ENCODE measurements at regions not wholly inside any gene's neighbourhood (a gene's known extent, or its start where the extent isn't known, plus 50 kb on each side); places are given as distances from the start of the nearest gene placed in this dataset.
A peak's percentile ranks its signal among the peaks of the same experiment; 100 is the strongest.

DNA sequence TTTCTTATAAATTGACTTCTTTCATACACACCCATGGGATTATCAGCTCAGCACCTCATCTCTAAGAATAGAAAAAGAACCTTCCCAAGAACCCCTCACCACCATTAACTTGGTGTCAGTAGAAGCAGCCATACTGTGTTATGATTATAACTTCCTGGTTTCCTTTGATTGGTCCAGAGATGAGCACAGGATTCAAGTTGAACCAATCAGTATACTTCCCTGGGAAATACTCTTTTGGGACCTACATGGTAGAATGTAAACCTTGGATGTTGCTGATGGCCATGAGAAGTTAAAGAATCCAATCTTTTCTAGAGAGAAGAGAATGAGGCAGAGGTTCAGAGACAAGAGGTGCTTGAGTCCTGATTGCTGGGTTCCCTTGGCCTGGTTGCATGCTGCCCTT, 190.8 kb downstream of the BMP7 start:
- no peak for DNase-seq (ENCODE audit: low read depth in 2 of 3, low spot score in 2 of 3)

DNA sequence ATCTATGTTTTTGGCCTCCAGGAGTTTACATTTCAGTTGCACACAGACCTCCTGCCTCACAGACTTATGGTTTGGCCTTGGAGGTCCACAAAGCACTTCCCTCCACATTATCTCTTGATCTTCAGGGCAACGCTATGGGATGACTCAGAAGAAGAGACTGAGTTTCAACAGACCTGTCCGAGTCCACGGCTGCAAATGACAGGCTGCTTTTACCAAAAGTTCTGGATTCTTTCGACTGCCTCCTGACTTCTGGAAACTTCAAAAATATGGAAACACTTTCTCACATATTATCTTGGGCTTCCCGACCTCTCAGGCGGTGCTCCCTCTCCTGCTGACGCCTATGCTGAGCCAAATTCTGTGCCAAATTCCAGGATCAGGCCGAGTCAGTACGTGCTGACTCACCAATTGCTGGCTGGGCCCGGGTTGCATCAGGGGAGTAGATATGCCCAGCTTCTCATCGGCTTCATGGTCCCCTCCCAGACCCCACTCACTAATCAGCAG, 190.2 kb downstream of the BMP7 start:
- DNase-seq (ENCODE audit: low read depth in 2 of 3, low spot score in 2 of 3), result no peak

DNA sequence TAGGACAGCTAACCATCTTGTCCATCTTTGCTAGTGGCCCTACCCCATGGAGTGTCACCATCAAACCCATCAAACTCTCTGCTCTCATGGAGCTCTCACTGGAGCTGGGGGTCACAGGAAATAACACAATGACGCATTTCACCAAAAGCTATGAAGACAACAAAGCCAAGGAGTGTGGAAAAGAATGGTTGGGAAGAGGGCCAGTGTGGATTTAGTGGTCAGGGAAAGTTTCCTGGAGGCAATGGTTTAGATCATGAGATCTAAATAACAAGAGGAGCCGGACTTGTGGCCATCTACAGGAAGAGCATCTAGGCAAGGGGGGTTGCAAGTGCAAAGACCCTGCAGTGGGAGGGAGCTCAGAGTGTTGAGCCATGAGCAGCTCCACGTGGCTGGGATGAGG, 189.5 kb downstream of the BMP7 start:
- no peak for DNase-seq (ENCODE audit: low read depth in 2 of 3, low spot score in 2 of 3)

DNA sequence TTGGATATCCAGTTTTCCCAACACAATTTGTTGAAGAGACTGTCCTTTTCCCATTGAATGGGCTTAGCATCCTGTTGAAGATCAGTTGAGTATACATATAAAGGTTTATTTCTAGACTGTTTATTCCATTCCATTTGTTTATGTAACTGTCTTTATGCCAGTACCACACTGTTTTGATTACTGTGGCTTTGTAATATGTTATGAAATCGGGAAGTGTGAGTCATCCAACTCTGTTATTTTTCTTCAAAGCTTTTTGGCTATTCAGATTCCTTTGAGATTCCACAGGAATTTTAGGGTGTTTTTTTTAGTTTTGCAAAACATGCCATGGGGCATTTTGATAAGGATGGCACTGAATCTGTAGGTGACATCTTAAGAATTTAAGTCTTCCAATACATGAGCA, 188.3 kb downstream of the BMP7 start:
- no peak for DNase-seq (ENCODE audit: low read depth in 2 of 3, low spot score in 2 of 3)

DNA sequence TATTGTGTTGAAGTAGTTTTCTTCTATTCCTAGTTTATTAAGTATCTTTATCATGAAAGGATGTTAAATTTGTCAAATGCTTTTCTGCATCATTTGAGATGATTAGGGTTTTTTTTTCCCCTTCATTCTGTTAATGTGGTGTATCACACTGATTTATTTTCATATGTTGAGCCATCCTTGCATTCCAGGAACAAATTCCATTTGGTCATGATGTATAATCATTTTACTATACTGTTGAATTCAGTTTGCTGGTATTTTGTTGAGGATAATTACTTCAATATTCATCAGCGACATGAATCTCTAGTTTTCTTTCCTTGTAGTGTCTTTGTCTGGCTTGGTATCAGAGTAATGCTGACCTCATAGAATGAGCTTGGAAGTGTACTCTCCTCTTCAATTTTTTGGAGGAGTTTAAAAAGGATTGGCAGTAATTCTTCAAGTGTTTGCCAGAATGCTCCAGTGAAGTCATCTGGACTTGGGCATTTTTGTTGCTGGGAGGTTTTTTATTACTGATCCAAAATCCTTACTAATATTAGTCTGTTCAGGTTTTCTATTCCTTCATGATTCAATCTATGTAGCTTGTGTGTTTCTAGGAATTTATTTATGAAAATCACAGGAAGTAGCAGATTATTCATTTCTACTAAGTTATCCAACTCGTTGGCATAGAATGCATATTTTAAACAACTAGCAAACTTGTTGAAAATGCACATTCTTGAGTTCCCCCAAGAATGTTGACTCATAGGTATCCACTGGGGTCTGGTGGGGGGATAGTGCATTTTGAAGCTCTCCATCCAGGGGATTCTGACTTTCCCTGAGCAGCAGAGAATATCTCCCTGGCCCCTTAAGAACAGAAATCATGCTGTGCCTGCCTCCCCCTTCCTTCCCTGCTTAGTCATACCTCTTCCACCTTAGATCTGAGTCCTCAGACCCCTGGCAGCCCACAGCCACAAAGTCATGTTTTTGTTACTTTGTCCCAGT, 187.1 kb downstream of the BMP7 start:
- DNase-seq (ENCODE audit: low read depth in 2 of 3, low spot score in 2 of 3), result no peak

DNA sequence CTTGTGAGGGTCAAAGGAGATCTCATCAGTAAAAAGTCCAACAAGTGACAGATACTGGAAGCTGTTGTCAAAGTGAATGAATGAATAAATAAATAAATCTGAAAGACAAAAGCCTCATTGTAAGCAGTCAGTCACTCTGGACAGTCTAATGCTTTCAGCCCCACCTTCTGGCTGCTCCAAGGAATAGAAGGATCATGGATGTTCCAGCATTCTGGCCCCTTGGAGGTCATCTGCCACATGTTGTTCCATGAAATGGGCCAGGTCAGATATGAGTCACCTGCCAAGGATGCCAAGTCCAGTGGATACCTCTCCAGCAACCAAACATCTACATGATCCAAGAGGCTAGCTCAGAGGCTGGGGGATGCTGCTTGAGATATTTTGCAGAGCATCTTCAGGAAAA, 185.6 kb downstream of the BMP7 start:
- DNase-seq (ENCODE audit: low read depth in 2 of 3, low spot score in 2 of 3), result no peak

DNA sequence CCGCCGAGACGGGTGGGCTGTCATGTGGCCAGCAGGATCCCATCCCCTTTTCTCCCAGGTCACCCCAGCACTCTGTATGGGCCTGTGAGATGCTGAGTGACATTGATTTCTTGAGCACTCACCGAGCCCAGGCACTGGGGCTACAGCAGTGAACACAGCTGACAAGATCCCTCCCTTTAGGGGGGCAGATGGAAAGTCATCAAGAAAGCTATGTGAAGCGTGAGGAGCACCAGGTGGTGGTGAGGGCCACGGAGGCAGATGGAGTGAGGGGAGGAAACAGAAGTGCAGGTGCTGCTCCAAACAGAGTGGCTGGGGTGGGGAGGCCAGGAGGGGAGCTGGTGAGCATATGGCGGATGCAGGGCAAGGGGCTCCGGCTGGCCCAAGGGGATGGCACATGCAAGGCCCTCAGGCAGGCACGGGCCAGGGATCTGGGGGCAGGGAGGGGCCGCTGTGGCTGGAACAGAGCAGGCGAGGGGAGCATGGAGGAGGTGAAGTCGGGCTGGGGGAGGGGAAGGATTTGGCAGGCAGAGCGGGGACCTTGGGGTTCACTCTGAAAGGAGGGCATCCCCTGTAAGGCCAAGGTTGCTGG, 184.0 kb downstream of the BMP7 start:
- no peak for DNase-seq (ENCODE audit: low read depth in 2 of 3, low spot score in 2 of 3)

DNA sequence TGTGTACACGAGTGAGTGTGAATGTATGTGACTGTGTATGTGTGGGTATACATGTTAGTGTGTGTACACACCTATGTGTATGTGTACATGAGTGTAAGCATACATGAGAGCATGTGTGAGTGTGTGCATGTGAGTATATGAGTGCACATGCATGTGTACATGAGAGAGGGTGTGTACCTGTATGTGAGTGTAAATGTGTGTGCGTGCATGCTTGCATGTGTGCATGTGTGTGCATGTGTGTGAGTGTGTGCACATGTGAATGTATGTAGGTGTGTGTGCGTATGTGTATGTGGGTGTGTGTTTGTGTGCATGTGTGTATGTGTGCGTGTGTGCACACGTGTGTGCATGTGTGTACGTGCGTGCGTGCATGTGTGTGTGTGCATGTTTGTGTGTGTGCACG, 183.4 kb downstream of the BMP7 start:
- DNase-seq (ENCODE audit: low read depth in 2 of 3, low spot score in 2 of 3), result no peak

DNA sequence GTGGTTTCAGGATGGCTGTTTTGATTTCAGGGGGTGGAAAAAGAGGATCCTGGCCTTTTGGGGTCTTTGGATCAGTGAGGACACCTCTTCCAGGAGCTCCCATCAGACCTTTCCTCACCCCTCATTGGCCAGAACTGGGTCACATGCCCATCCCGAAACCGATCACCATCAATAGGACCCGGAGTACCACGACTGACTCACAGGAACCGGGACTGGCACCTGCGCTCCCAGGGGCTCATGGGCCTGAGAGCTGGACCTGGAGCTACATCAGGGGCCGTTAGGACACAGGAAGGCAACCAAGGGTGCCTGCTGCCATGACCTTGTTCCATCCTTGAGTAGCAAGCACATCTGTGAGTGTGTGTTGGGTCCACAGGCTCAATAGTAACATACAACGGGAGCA, 180.4 kb downstream of the BMP7 start:
- DNase-seq (ENCODE audit: low read depth in 2 of 3, low spot score in 2 of 3), result no peak

DNA sequence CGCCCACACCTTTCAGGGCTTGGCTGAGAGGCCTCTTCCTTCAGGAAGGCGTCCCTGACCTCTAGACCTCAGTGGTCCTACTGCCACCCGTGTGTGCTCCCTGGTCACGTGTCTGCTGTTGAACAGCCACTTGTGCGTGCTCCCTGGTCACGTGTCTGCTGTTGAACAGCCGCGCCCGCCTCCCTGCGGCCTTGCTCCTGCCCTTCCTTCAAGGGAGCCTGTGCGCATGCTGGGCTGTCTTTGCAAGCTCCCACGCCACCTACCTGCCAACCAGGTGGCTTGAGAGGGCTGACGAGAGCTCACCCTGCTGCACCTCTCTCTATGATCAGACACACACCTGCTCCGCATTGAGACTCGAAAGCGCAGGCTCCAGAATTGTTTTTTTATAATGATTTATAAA, 179.3 kb downstream of the BMP7 start:
- DNase-seq (ENCODE audit: low read depth in 2 of 3, low spot score in 2 of 3), result no peak

DNA sequence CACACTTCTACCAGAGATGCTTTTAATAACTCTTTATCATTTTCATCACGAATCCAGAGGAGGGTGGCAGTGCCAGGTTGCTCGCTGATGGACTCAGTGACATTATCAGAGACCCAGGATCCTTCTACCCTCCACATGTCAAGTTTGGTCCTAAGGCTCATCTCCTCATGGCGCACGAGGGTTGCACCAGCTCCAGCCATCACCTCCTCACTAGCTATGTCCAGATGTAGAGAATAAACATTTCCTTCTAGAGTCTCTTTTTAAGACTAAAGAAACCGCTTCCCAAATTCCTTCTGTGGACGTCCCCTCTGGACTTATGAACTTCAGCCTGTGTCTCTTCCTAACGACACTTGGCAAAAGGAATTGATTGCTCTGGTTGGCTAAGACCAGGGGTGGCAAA, 178.7 kb downstream of the BMP7 start:
- DNase-seq (ENCODE audit: low read depth in 2 of 3, low spot score in 2 of 3), result no peak

DNA sequence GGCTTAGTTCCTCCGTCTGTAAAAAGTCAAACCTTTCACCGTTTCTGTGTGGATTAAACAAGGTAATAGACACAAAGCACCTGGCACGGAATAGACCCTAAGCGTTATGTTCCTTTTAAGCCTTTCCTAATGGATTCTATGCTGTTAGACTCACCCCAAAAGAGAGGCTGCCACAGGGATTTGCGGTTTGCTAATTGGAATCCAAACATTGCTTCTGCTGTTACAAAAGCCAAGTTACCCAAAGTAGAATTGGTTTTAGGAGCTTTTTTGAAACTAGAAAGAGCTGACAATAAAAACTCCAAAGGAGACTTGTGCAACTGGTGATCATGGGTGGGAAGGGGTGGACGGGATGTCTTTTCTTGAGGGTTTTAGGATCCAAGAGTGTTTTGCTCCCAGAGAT, 178.0 kb downstream of the BMP7 start:
- DNase-seq (ENCODE audit: low read depth in 2 of 3, low spot score in 2 of 3), result no peak

DNA sequence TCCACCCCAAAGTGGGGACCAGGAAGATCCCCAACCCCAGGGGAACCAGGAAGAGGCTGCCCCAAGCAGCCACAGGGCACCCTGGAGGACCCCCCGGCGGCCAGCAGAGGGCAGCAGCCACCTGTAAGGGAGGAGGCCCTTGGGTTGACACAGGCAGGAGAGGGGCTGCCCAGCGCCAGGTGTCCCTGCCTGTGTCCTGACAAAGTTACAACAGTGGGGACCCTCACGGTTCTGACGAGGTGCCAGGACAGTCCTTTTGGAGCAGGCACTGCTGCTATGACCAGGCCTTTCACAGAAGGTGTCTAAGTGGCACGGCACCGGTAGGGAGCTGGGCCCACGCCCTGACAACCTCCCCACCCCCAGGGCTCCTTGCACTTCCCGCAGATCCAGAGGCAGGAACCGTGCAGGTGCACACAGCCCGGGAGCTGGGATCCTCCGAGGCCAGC, 176.7 kb downstream of the BMP7 start:
- DNase-seq (ENCODE audit: low read depth in 2 of 3, low spot score in 2 of 3), result peak; percentile 37 to 60 (median 49)

DNA sequence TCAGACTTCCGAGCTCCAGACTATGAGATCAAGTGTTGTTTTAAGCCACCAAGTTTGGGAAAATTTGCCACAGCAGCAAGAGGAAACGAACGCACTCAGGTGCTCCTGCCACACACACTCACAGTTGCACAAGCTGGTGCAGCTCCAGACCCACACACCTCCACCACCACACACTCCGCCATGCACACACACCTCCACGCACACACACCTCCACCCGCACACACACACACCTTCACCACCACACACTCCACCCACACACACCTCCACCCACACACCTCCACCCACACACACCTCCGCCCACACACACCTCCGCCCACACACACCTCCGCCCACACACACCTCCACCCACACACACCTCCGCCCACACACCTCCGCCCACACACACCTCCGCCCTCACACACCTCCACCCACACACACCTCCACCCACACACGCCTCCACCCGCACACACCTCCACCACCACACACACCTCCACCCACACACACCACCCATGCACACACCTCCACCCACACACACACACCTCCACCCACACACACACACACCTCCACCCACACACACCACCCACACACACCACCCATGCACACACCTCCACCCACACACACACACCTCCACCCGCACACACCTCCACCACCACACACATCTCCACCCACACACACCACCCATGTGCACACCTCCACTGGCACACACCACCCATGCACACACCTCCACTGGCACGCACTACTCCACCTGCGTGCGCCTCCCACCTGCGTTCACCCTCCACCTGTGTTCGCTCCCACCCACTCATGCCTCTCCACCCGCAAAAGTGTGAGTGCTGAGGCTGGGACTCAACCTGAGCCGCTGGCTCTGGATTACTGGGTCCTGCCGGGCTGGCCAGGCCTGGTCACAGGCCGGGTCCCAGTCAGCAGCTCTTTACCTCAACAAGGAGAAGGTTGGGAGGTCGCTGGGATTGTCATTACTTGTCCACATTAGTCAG, 175.6 kb downstream of the BMP7 start:
- DNase-seq (ENCODE audit: low read depth in 2 of 3, low spot score in 2 of 3), result no peak

DNA sequence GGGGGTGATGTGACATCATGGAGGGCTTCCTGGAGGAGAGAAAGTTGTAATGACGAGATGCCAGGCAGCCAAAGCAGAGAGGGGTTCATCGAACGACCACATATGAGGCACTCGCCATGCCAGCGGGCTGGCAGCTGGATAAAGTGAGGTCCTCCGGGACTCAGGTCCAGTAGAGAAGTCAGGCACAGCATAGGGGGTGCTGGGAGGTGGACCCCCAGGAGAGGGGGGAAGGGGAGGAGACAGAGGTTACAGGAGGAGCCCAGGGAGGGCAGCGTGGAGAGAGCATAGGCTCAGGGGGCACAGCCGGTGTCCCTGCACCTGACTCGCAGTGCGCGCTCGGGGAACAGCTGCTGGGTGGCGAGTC, 174.7 kb downstream of the BMP7 start:
- DNase-seq (ENCODE audit: low read depth in 2 of 3, low spot score in 2 of 3), result no peak

DNA sequence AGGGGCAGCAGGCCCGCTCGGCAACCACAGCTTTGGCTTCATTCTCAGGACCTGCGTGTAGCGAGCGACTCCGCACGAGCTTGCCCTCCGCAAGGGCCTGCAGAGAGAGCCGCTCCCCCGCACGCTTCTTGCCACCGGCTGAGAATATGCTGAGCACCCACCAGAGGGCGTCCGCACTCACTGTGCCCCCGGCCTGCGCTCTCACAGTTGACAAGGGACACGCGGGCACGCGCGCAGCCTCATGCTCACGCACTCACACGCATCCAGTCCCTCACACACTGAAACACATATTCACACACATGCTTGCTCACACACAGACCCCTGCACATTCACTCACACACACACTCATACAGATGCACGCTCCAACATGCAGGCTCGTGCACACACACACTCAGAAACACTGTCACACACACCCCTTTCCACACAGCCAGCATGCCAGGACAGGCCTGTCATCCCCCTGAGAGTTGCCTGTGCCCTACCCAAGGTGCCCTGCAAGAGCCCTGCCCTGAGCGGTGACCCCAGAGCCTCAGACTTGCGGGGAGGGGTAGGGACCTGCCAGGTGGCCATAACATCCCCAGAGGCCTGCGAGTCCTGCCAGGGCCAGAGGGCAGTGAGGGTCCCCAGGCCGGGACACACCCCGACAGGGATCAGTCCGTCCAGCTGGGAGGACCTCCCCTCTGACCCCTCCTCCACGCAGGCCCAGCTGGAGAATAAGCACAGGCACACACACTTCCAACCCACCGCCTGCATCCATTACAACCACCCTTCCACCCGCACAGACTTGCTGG, 174.1 kb downstream of the BMP7 start:
- DNase-seq (ENCODE audit: low read depth in 2 of 3, low spot score in 2 of 3), result peak; percentile 23 to 41 (median 30)

DNA sequence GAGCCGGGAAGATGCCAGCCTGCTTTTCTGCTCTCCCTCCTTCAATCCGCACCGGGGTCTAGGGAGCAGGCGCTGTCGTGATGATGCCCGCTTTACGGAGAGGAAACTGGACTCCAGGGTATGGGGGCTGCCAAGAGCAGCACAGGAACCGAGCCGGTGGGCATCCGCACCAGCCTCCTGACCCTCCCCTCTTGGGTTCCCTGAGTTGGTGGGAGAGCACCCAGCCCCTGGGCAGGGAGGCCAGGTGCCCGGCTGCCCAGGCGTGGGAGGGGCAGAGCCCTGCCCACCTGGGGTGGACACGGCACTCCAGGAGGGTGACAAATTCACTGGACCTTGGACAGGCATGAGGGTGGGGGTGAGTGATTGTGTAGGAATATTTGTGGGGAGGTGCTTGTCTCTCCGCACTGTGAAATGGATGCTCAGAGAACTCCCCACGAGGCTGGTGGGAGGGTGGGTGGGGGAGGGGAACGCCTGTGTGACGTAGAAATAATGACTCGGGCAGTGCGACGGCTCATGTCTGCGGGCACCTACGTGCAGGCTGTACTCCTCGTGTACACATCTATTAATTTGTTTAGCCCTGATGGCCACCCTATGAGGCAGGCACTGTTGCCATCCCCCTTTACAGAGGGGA, 173.4 kb downstream of the BMP7 start:
- no peak for DNase-seq (ENCODE audit: low read depth in 2 of 3, low spot score in 2 of 3)

DNA sequence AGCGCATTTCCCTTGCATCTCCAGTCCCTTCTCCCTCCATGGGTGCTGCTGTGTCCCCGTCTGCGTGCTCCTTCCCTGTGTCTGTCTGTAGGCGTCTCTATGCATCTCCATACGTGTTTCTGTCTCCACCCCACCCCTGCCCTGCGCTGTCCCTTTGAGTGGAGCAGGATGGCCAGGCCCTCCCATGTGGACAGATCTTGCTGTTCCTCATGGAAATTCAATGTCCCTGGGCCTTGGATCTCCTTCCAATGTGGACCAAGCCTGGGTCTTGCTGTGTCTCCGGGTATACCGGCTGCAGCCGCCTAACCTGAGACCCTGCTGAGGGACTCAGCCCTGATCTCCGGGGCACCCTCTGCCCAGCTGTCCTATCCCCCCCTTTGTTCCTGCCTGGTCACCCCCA, 172.7 kb downstream of the BMP7 start:
- DNase-seq (ENCODE audit: low read depth in 2 of 3, low spot score in 2 of 3), result no peak

DNA sequence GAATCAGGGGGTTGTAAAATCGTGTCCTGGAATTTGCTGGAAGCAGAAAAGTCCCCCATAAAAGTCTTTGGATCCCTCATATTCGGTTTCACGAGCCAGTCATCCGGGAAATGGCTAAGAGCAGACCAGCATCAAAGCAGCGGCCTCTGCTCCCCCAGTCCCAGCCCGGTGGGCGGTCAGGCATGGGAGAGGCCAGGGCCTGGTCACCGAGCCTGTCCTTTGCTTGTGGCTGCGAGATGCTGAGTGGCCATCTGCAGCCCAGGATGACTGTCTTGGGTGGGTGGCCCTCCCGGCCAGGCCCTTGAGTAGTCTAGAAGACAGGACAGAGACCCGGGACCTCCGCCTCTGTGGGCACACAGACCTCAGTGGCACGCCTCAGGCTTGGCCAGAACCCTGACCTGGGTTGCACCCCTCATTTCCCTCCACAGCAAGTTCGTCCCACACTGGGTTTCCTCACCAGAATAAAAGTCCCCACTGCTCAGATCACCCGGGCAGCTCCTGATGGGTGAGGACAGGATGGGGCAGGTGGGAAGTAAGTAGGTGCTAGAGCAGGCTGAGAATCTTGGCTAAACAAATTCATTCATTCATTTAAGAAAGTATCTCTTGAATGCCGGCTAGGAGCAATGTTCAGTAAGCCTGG, 172.1 kb downstream of the BMP7 start:
- DNase-seq (ENCODE audit: low read depth in 2 of 3, low spot score in 2 of 3), result no peak

DNA sequence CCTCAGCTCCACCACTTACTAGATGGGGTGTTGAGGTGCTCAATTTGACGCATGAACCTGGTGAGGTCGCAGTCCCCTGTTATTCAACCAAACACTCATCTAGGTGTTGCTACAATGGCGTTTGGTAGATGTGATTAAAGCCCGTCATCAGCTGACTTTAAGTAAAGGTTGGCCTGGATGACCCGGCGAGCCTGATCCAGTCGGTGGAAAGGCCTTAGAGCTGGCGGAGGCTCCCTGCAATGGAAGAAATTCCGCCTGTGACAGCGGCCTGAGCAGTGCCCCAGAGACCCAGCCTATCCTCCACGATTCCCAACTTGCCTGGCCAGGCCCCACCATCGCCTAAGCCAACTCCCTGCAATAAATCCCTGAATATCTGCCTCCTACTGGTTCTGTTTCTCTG, 171.4 kb downstream of the BMP7 start:
- DNase-seq (ENCODE audit: low read depth in 2 of 3, low spot score in 2 of 3), result no peak

Data from activated CD8-positive, alpha-beta memory T cell treated with anti-CD3 and anti-CD28 coated beads for 48 hours (primary cell).